Dedifferentiated amniotic fluid mesenchymal stem cell (primary cell): ENCODE measurements at regions not wholly inside any gene's neighbourhood (a gene's known extent, or its start where the extent isn't known, plus 50 kb on each side); places are given as distances from the start of the nearest gene placed in this dataset.
"Not testable (repeated sequence)": the region's sequence is repeated elsewhere in the genome, so short reads cannot be mapped to it uniquely, and the experiment has no call there.

Source experiments
- DNase-seq: peaks from one replicate; pipeline ENCODE4 v3.0.0-alpha.2; 2016; ENCODE audit errors: extremely low spot score

DNA sequence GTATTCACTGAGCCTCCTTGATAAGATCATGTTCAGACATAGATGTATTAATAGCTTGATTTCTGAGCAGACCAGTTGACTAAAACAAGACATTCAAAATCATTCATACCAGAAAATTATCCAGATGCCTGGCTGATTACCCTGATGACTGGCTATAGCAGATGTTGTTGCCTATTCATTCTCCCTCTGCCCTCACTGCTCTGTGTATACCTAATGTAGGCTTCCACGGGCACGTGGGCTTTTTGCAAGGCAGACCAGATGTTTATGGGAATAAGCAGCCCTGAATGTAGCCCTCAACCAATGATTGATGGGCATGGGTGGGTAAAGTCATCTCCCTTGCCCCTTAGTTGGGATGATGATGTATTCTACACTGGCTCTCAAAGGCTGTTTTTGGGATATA lies 289.1 kb downstream of the MBD2 start:
- no peak for DNase-seq

DNA sequence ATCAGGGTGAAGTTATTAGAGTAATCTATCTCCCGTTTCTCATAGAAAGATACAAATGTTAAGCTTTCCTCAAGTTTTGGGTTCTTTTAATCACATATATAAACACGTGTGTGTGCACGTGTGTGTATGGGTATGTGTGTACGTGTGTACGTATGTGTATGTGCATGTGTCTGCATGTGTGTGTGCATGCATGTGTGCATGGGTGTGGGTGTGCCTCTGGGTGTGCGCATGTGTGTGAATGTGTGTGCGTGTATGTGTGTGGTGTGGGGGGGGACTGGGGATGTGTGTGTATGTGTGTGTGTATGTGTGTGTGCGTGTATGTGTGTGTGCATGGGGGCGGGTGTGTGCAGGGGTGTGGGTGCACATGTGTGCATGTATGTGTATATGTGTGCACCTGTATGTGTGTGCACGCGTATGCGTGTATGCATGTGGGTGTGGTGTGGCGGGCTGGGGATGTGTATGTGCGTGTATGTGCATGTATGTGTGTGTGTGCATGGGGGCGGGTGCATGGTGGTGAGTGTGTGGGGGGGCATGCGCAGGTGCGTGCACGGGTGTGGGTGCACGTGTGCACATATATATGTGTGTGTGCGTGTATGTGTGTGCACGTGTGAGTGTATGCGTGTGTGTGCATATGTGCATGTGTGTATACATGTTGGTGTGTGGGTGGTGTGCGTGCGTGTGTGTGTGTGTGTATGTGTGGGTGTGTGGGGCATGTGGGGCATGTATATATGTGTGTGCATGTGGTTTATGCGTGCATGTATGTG lies 304.0 kb downstream of the MBD2 start:
- DNase-seq = no peak

DNA sequence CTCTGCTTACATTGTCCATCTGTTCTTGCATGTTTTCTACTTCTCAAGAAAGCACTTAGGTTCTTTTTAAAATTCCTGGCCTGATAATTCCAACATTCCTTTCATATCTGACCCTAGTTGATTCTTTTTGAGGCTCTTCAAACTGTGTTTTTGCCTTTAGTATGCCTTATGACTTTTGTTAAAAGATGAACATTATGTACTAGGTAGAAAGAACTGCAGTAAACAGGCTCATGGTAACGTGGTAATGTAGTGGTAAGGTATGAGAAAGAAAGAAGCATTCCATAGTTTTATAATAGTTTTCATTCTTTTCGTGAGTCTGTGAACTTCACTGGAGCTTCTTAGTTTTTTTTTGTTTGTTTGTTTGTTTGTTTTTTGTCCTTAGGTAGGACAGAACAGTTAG lies 306.4 kb downstream of the MBD2 start:
- no peak for DNase-seq

DNA sequence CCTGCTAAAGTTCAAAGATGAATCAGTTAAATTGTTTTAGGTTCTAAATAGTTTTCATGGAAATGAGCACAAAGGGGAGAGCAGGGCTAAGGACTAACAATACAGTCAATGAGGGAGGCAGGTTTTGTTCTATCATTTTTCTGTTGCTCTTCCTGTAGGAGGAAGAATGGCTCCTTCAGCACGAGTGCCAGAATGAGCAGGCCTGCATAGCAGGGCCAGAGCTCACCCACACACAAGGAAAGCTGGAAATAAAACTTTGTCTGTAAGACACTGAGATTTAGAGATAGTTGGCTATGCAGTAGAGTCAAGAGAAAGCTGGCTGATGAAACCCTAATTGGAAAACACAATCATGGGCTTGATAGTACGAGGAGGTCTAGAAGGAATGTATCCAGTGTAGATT lies 313.3 kb downstream of the MBD2 start:
- no peak for DNase-seq

DNA sequence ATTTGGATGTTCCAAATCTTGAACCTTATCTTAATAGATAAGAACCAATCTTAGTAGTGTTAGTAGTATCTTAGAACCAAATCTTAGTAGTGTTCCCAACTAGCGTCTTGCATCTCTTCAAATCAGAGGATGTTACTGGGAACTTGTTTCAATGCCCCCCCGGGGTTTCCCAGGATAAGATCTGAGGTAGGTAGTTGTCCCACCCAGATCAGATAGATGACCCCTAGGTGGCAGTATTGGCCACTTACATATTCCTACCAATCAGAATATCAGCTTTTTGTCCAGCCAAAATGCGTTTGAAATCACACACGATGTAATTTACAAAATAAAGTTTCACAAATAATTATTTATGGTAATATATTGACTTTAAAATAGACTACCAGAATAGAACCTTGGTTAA lies 314.8 kb downstream of the MBD2 start:
- no peak for DNase-seq

DNA sequence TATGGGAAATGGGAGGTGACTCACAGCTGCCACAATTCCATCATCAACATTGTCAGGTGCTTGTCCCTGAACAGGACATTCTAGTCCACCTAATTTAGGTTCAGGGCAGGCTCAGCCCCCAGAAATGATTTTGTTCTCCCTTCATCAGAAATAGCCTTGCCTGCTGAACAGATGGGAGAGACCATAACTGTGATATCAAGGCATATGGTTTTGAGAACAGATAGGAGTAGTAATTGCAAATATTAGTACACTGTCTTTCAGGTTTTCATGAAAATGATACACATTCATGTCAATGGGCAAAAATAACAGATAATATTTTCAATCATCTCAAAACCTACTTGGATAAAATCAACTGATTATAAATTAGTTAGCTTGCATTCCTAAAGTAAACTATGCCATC lies 316.5 kb downstream of the MBD2 start:
- DNase-seq = no peak

DNA sequence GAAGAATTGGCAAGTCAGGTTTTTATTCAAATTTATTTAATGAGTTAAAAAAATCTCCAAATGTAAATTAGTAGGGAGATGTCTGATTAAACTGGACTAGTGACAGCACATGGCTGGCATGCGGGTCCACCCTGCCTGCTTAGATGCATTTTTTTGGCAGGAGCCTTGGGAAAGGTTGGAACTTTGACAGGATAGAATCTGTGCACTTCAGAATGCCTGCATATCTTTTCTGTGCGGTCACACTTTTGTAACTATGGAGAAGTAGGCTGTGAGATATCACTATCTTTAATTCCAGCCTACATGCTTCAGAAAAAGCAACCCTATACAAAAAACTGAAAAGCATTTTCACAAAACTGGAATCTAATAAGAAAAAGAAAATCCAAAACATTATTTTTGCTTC lies 317.8 kb downstream of the MBD2 start:
- no peak for DNase-seq

DNA sequence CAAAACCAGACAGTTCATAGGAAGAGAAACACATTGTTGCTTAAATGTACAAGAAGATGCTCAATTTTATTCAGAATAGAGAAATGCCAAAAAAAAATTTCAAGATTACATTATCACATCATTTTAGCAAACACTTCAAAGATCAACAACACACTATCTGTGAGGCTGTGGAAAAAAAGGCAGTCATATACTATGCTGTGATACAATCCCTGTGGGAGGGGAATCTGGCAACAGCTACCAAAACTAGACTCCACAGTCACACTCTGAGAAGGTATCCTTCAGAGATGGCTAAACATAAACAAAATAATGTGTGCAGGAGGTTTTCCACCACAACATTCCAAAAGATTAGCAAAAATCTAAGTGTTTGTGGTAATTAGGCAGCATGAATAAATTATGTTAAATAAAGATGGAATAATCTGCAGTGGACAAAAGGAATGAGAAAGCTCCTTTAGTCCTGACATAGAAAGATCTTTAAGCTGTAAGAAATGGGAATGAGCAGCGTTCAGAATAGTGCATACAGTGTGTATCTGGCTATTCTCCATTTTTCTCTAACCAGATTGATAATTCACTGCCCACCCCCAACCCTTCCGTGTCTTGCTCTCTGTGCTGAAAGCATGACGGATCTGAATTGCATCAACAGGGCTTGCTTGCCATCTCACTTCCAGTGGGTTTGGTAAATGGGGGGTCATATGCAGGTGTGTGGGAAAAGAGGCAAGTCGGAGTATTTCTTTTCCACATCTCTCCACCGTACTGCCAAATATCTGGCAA lies 329.6 kb downstream of the MBD2 start:
- DNase-seq = no peak

DNA sequence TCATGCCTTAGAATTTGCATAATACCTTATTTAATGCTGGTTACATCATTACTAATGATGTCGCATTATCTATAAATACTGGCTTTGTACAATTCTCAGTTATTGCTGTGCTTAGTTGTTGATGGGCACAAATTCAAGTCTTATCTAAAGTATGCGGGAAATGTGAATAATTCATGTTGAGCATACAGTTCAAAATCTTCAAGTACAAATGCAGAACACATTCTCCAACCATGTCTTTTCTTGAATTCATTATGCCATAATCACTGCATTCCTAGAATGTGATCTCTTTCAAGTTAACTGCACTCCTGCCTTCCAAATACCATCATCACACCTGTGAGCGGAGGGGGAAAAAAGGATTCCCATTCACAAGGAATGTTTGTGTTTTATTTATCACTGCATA lies 337.0 kb downstream of the MBD2 start:
- DNase-seq = no peak

DNA sequence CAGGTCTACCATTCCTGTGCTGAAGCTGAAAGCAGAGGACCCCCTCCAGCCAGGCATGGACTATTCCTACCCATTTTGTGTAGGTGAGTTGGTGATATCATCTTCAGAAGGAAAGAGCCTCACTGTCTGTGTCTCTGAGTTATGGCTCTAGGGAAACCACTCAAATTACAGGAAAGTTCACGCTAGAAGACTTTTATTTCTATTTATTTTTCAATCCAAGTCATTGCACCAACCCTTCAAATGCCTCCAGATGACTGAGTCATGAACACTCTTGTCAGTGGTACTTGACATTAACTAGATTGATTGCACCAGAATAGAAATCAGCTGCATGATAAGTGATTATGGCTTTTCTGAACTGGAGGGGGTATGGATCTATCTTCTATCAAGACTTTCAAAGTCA lies 338.4 kb downstream of the MBD2 start:
- no peak for DNase-seq

DNA sequence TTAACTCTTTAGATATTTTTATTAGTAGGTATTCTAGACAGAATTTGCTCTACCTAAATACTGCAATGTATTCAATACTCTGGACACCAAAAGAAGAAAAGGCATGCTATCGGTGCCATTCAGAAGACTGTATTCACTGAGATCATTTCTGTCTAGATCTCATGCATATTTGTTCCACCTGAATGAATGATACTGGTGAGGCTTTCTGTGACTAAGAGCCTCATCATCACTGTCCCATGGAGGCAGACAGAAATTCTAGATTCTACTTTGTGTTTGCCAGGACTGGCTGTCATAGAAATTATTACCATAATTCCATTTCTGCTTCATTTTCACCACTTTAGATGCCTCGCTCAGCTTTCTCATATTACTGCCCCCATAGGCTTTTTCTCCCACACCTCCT lies 340.7 kb downstream of the MBD2 start:
- no peak for DNase-seq

DNA sequence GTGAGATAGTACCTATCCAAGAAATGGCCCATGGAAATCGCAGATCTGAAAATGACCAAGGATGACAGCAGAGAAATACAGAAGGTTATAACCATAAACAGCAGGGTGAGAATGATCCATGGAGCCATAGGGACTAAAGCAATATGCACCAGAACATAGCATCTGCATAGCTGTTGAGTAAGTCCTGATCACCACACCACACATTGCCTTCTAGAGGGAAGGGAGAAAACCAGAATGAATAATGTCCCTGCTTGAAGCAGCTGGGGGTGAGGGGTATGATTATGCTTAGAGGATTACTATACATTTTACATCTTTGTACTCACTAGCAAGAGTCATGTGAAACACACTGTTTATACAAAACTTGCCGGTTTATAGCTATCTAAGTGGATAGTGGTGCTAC lies 350.4 kb downstream of the MBD2 start:
- DNase-seq = no peak

DNA sequence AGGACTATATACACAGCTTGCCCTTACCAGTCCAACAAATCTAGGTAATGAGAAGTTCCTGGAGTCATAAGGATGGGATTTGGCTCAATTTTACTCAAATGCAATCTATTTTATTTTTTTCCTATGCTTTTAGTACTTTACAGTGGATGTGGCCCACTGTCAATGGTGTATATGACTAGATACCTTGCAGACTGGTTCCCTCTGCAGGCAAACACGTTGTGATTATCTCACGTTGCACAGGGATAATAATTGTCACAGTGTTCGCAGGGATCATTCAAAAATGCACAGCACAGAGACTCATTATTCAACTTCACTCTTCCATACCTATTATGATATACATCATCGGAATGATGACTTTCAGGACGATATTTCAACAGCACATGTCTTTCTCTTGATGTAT lies 359.7 kb downstream of the MBD2 start:
- no peak for DNase-seq

DNA sequence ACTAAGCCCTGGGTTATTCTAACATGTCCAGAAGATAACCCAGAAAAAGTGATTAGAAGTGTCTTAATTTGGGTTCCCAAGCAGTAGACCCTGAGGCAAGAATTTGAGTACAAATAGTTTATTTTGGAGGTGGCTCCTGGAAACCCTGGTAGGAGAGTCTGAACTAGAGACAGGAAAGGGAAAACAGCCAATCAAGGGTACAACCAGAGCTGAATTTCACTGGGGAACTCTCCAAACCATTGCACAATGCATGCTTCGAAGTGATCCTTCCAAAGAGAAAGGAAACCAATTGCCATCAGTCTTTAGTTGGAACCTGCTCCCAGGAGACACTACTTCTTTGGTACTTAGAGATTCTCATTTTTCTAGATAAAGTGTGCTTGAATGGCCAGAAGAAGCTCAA lies 361.5 kb downstream of the MBD2 start:
- no peak for DNase-seq

DNA sequence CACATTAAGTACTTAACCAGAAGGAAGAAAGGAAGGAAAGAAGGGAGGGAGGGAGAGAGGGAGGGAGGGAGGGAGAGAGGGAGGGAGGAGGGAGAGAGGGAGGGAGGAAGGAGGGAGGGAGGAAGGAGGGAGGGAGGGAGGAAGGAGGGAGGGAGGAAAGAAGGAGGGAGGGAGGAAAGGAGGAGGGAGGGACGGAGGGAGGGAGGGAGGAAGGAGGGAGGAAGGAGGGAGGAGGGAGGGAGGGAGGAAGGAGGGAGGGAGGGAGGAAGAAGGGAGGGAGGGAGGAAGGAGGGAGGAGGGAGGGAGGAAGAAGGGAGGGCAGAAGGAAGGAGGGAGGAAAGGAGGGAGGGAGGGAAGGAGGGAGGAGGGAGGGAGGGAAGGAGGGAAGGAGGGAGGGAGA lies 363.3 kb downstream of the MBD2 start:
- no peak for DNase-seq

DNA sequence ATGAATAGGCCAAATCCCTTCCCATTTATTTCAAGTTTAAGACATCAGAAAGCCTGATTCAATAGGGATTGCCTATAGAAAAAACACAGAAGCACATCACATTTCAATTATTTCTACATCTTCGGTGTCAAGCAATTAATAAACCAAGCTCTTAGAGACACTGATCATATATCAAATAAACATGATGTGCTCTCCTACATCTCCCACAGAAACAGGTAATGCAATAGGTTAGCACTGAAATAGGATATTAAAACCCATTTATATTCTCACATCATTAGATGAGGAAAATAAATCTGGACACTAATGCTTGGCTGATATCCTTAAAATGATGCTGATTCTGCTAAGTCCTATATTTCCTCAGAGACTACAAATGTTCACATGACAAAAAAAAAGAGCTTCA lies 364.7 kb downstream of the MBD2 start:
- DNase-seq = no peak

DNA sequence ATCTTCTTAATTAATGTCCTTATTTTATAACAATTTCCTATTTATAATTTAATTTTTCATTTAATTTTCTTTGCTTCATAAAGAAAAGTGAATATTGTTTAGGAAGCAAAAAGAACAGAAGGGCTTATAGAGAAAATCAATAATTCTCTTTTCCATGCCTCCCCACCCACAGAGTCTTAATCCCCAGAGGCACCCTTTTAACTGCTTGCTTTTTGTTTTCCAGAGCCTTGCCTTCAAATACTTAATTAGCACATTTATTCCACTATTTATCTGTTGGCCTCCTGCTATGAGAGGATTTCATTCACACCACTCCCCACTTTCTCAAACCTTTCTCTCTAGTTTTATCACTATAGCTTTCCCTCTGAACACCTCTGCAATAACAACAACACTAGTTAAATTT lies 373.6 kb downstream of the MBD2 start:
- DNase-seq = no peak

DNA sequence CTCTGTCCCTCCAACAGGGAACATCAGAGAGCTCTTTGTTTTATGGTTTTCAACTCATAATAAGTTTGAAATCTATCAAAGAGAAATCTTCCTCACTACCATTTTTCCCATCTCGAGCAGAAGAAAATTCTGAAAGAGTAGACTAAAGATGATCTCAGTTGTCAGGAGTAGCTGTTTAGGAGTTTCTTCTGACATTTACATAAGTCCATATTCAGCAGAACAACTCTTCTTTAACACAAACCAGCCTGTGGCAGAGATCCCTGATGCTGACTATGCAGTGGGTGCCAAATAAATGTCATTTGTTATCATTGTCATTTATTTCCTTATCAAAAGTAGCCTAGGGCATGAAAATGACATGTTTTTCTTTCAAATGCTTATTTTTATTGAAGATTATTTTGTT lies 380.7 kb downstream of the MBD2 start:
- DNase-seq = no peak

DNA sequence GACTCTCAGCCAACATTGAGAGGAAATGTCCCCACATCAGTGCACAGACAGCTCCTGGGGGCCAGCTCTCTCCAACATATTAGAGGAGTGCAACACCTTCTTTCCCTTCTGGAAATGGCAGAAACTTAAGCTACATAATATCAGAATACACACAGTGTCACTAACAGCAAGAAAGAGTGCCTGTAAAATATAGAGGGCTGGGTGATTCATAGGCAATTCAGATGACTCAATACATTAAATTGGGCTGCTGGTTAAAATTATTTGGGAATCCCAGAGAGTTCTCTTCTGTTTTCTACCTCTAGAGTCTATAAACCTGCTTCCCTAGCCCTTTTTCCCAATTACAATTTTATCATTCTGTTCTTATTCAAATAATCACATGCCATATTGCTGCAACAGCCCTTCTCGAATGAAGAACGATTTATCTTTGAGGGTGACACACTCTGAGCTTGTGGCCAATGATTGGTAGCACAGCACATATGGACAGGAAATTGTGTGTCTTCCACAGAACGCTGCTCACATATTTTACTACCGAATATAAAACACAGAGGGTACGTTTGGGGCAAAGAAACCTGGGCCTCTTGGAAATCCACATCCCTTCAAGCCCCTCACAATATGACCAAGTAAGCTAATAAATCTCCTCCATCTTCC lies 381.2 kb downstream of the MBD2 start:
- no peak for DNase-seq

DNA sequence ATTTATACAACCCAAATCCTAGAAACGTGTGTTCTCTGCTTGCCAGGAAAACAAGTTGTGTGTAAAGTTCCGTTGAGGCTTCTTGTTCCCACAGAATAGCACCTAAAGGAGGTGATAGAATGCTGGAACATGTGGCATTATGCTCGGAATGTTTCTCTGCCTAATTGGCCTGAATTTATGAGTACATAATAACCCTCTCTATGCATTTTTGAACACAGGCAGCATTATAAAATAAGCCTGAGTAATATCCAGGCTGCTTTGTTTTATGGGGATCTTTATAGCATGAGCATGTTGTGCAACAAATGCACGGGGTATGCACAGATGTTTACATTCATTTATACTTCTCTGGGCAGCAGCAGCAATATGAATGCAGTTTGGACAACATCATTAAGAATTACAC lies 385.7 kb downstream of the MBD2 start:
- DNase-seq = no peak

DNA sequence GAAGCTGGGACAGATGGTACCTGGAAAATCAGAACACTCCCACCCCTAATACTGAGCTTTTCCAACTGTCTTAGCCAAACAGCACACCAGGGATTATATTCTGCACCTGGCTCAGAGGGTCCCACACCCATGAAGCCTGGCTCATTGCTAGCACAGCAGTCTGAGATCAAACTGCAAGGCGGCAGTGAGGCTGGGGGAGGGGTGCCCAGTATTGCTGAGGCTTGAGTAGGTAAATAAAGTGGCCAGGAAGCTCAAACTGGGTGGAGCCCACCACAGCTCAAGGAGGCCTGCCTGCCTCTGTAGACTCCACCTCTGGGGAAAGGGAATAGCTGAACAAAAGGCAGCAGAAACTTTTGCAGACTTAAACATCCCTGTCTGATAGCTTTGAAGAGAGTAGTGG lies 403.3 kb downstream of the MBD2 start:
- not testable (repeated sequence) for DNase-seq

DNA sequence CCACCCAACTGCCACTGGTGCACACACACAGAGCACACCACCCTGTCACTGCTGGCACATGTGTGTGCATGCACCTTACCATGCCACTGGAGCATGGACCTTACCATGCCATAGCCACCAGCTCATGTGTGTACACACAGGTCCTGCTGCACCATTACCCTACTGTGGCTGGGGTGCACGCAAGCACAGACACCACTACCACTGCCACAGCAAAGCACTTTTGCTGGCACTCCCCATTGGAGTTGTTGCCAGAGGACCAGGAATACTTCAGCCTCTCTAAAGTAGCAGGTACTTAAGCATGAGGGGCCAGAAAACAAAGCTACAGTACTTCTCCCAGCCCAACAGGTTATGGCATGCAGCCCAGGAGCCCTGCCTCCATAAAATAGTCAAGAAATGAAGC lies 404.8 kb downstream of the MBD2 start:
- no peak for DNase-seq

DNA sequence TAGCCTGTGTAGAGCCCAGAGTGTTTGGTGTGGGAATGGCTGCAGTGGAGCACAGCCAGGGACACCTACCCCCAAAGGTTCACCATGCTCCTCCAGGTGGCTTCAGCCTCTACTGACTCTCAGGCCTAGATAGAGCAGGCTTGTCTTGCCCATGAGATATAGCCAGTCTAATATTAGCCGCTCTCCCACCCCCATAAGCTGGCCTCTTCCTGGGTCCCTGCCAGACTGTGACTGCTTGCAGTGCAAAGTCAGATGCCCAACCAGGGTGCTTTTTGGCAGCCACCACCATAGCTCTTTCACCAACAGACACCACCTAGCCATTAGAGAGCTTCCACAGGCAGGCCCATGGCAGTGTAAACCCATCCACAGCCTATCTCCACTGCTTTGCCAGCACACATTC lies 405.3 kb downstream of the MBD2 start:
- DNase-seq = no peak
